Neural crest cell (in vitro differentiated cells): ENCODE measurements at regions not wholly inside any gene's neighbourhood (a gene's known extent, or its start where the extent isn't known, plus 50 kb on each side); places are given as distances from the start of the nearest gene placed in this dataset.

ENCODE experiments used
- DNase-seq: peaks from one replicate; pipeline ENCODE4 v3.0.0; 2021; ENCODE audit warnings: low read depth, mixed read lengths, low spot score
- H3K27ac Mint-ChIP-seq: one replicate; pipeline ENCODE4 v1.8.0; 2021; ENCODE audit warnings: mild to moderate bottlenecking, mixed read lengths; ENCODE audit not compliant: unreplicated experiment
- H3K27me3 Mint-ChIP-seq: 2 replicates; pipeline ENCODE4 v1.8.0; 2021; ENCODE audit warnings: low read depth, mild to moderate bottlenecking, mixed read lengths
- H3K36me3 Mint-ChIP-seq: 2 replicates; pipeline ENCODE4 v1.8.0; 2021; ENCODE audit warnings: low read depth, mild to moderate bottlenecking, mixed read lengths
- H3K4me1 Mint-ChIP-seq: 2 replicates; pipeline ENCODE4 v1.8.0; 2021; ENCODE audit warnings: mixed read lengths
- H3K4me3 Mint-ChIP-seq: one replicate; pipeline ENCODE4 v1.8.0; 2021; ENCODE audit warnings: mild to moderate bottlenecking, mixed read lengths
- H3K9me3 Mint-ChIP-seq: 2 replicates; pipeline ENCODE4 v1.8.0; 2021; ENCODE audit warnings: mixed read lengths
- TF ChIP-seq, protein P1 (sequence below): fragments of 200-600 bp; sonication (generic); conservative IDR thresholded peaks from 2 replicates; pipeline ENCODE4 v1.5.0; 2021; ENCODE audit warnings: antibody characterized with exemption, mild to moderate bottlenecking

DNA sequence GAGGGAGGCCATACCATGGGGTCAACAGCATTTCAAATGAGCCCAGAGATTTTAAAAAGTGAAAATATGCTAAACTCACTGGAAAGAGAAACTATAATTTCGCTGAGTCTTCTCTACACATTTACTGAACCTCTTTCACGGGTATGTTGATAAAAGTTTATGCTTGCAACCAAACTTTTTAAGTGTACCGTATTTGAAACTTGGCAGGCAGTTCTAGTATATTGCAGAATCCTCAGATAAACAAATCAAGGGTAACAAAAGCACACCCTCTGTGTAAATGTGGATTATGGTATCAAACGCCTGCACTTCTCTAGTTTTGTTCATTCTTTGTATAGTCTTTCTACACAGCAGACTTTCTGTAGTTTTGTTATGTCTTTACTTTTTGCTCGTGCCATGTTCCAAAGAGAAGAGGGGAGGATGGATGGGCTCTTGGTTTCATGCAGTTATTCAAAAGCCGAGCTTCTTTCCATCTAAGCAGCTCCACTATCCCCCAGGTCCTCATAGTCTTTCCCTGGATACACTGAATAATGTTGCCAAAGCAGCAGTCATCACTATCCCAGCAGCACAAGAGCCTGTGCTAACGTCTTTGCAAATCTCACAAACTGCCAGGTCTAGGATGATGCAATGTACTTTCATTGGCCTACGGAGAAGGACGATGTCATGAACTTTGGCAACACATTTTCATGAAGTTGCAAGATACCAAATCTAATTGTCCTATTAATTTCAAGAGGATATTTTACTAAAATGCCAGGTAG lies 131.2 kb downstream of the MPP7 start:
- Mint-ChIP-seq H3K4me1 (no peaks in the 10 kb centered on the region), H3K4me3 (no peak overlapping the region), H3K9me3 (peaks cover 2% of the 10 kb centered on the region), H3K36me3 (no peaks in the 10 kb centered on the region), H3K27me3 (no peaks in the 10 kb centered on the region), H3K27ac (no peak overlapping the region)
- TF ChIP-seq, protein P1, sequence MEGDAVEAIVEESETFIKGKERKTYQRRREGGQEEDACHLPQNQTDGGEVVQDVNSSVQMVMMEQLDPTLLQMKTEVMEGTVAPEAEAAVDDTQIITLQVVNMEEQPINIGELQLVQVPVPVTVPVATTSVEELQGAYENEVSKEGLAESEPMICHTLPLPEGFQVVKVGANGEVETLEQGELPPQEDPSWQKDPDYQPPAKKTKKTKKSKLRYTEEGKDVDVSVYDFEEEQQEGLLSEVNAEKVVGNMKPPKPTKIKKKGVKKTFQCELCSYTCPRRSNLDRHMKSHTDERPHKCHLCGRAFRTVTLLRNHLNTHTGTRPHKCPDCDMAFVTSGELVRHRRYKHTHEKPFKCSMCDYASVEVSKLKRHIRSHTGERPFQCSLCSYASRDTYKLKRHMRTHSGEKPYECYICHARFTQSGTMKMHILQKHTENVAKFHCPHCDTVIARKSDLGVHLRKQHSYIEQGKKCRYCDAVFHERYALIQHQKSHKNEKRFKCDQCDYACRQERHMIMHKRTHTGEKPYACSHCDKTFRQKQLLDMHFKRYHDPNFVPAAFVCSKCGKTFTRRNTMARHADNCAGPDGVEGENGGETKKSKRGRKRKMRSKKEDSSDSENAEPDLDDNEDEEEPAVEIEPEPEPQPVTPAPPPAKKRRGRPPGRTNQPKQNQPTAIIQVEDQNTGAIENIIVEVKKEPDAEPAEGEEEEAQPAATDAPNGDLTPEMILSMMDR, result no peak
- DNase-seq, result no peak

DNA sequence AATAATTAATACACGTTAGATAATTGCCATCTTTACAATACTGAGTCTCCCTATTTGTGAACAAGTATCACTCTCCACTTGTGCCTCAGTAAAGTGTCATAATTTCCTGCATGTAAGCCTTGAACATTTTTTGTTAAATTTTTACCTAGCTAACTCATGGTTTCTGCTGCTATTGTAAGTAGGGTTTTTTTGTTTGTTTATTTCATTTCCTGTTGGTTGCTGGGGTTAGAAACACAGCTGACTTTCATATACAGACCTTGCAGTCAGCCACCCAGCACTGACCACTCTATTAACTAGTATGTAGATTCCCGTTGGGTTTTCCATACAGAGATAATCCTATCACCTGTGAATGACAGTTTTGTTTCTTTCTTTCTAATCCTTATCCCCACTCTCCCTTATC lies 133.3 kb downstream of the MPP7 start:
- Mint-ChIP-seq H3K27me3 (no peaks in the 10 kb centered on the region), H3K9me3 (peaks cover 2% of the 10 kb centered on the region), H3K4me1 (no peaks in the 10 kb centered on the region), H3K4me3 (no peak overlapping the region), H3K27ac (no peak overlapping the region), H3K36me3 (no peaks in the 10 kb centered on the region)
- DNase-seq, result no peak
- TF ChIP-seq, protein P1, result no peak

DNA sequence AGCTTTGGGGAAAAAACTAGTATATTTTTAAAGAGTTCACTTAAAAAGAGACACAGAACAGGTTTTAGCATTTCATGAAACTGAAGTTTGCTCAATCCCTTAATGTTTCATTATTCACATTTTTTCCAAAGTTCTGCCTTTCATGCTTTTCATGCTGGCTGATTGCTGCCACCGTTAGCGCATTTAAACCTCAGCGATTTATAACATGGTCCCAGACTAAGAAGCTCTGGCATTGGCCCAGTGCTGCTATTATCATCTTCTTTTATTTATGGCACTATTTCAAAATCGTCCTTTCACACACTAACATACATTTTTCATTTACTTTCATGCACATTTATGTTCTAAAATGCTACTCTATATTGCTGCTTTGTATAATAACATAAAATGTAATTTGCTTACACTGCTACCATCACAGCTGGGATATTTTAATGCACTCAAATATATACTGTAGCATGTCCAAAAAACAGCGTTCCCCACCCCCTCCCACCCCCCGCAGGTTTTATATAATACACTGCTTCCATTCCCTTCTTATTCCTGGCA lies 141.9 kb downstream of the MPP7 start:
- Mint-ChIP-seq H3K27me3 (no peaks in the 10 kb centered on the region), H3K9me3 (peaks cover 3% of the 10 kb centered on the region), H3K27ac (no peak overlapping the region), H3K4me1 (no peaks in the 10 kb centered on the region), H3K36me3 (no peaks in the 10 kb centered on the region), H3K4me3 (no peak overlapping the region)
- TF ChIP-seq, protein P1, result no peak
- DNase-seq, result no peak

DNA sequence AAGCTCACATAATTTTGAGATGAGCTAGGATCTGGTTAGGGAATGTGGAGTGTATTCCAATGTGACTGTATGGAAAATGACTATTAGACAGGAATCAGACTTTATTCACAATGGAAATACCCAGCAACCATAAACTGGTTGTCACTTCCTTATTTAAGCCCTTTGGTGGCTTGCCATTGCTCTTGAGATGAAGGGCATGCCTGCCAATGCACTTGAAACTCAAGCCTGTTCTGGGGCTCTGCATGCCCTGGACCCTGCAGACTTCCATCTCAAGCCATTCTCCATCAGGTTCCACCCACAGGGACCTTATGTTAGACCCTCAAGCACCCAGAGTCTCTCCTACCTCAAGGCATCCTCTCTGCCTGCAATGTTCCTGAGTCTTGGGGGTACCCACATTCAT lies 145.5 kb downstream of the MPP7 start:
- H3K9me3 Mint-ChIP-seq, result peaks cover 3% of the 10 kb centered on the region
- no peaks in the 10 kb centered on the region for H3K36me3 Mint-ChIP-seq
- H3K27me3 Mint-ChIP-seq, result no peaks in the 10 kb centered on the region
- no peak for DNase-seq
- no peaks in the 10 kb centered on the region for H3K4me1 Mint-ChIP-seq
- H3K27ac Mint-ChIP-seq, result no peak overlapping the region
- TF ChIP-seq, protein P1, result no peak
- H3K4me3 Mint-ChIP-seq, result no peak overlapping the region

DNA sequence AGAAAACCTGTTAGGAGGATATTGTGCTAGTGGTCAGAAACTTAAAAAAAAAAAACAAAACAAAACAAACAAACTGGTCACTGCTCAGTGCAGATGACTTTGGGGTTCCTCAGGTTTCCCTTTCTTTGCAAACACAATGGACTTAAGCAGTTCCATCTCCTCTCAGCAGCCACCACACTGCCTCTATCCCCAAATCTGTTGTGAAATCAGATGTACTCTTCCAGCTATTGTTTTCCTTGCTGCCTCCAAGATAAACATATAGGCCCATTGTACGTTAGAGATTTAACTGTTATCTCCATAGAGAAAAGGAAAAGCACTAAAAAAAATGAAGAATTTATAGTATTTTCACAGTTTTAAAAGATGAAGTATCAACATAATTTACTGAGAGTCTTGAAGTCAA lies 147.1 kb downstream of the MPP7 start:
- peaks cover 3% of the 10 kb centered on the region for H3K9me3 Mint-ChIP-seq
- no peak for DNase-seq
- H3K4me3 Mint-ChIP-seq, result no peak overlapping the region
- H3K27me3 Mint-ChIP-seq, result no peaks in the 10 kb centered on the region
- no peaks in the 10 kb centered on the region for H3K36me3 Mint-ChIP-seq
- no peak overlapping the region for H3K27ac Mint-ChIP-seq
- TF ChIP-seq, protein P1, result no peak
- no peaks in the 10 kb centered on the region for H3K4me1 Mint-ChIP-seq
